K562 (cell line): ENCODE measurements at regions not wholly inside any gene's neighbourhood (a gene's known extent, or its start where the extent isn't known, plus 50 kb on each side); places are given as distances from the start of the nearest gene placed in this dataset.

ENCODE experiments used
- ATAC-seq: fragments of 200-7000 bp; cut with Tn5 transposase; 3 replicates; pipeline ENCODE4 v1.9.1; 2020; ENCODE audit warnings: moderate library complexity
- BruUV-seq: library from RNA; stranded (reverse); fragments of 400-500 nt; replicated peaks from 2 replicates; lab custom pipeline; 2021; lab: Mats Ljungman, UMichigan
- CTCF ChIA-PET: fragments of 300-600 bp; formaldehyde crosslinking; extraction: SDS; loops from one replicate; lab custom pipeline; 2021; ENCODE audit warnings: low intra/inter-chr PET ratio; lab: Yijun Ruan, JAX
- POLR2A ChIA-PET: fragments of 300-600, 350-650 bp; sonication (Branson Sonifier 250); formaldehyde crosslinking; extraction: SDS; loops from one replicate; lab custom pipeline; 2021; ENCODE audit warnings: antibody characterized with exemption, inconsistent platforms; lab: Yijun Ruan, JAX
- DNase-seq, 4 experiments: peaks; one replicate each; pipeline versions ENCODE4 v3.0.0 to v3.0.0-alpha.2; 2011 to 2018; ENCODE audit warnings: low spot score in 3 of 4, mixed read lengths in 3 of 4; ENCODE audit errors: extremely low read depth in 1 of 4
- FAIRE-seq: peaks from 2 replicates; lab custom pipeline; 2011; peaks lifted over from hg19 to GRCh38; lab: Jason Lieb, UNC
- H2AFZ ChIP-seq: 2 replicates; pipeline ENCODE4 v1.6.0; 2011; ENCODE audit warnings: low read depth, low read length, control low read depth, inconsistent platforms
- H3K27ac ChIP-seq: fragments of 200-600 bp; 3 replicates; pipeline ENCODE4 v1.8.0; 2011; ENCODE audit warnings: low read depth, mild to moderate bottlenecking, control low read depth, inconsistent platforms, low read length, moderate library complexity, mixed read lengths; ENCODE audit errors: extremely low read depth
- H3K27me3 ChIP-seq, 2 experiments: fragments of 300-600 bp in 1 of 2; 2 replicates in 1 of 2; 3 replicates in 1 of 2; pipeline versions ENCODE4 v1.6.0 to v1.8.0; 2011; ENCODE audit warnings: inconsistent platforms in 2 of 2, low read length in 2 of 2, mild to moderate bottlenecking in 1 of 2, mixed read lengths in 1 of 2, moderate library complexity in 1 of 2; ENCODE audit not compliant: control insufficient read depth in 2 of 2, insufficient read depth in 2 of 2
- H3K36me3 ChIP-seq: fragments of 300-600 bp; 3 replicates; pipeline ENCODE4 v1.8.0; 2011; ENCODE audit warnings: mild to moderate bottlenecking, low read length, inconsistent platforms; ENCODE audit not compliant: control insufficient read depth, insufficient read depth
- H3K4me1 ChIP-seq, 2 experiments: fragments of 200-600 bp in 1 of 2; replicated peaks in 1 of 2; 2 replicates in 1 of 2; 3 replicates in 1 of 2; pipeline versions ENCODE4 v1.5.1 to v1.8.0; 2011; ENCODE audit warnings: inconsistent platforms in 2 of 2, low read length in 2 of 2, mild to moderate bottlenecking in 1 of 2, mixed read lengths in 1 of 2, moderate library complexity in 1 of 2; ENCODE audit not compliant: control insufficient read depth in 2 of 2, insufficient read depth in 2 of 2
- H3K4me2 ChIP-seq: 2 replicates; pipeline ENCODE4 v1.6.1; 2011; ENCODE audit warnings: low read length, control low read depth, inconsistent platforms, mixed read lengths; ENCODE audit not compliant: insufficient read depth
- H3K4me3 ChIP-seq: fragments of 200-600 bp; sonication (generic), shearing (Covaris generic); 2 replicates; pipeline ENCODE4 v1.5.1; 2016; ENCODE audit warnings: control low read depth, inconsistent platforms
- H3K79me2 ChIP-seq: fragments of 200-600 bp; 3 replicates; pipeline ENCODE4 v1.8.0; 2011; ENCODE audit warnings: low read length, inconsistent platforms; ENCODE audit not compliant: control insufficient read depth, insufficient read depth
- H3K9ac ChIP-seq, 2 experiments: 2 replicates each; pipeline versions ENCODE4 v1.6.0 to v1.6.1; 2011; ENCODE audit warnings: low read depth in 2 of 2, low read length in 2 of 2, control low read depth in 1 of 2, inconsistent platforms in 1 of 2, mild to moderate bottlenecking in 1 of 2, mixed read lengths in 1 of 2; ENCODE audit not compliant: insufficient read depth in 1 of 2
- H3K9me1 ChIP-seq: one replicate; pipeline ENCODE4 v1.6.0; 2011; ENCODE audit warnings: inconsistent platforms, mild to moderate bottlenecking, low read length, moderate library complexity; ENCODE audit not compliant: control insufficient read depth, insufficient read depth
- H3K9me3 ChIP-seq: replicated peaks from 2 replicates; pipeline ENCODE4 v1.5.1; 2011; ENCODE audit warnings: low read depth, low read length, inconsistent platforms; ENCODE audit not compliant: control insufficient read depth, insufficient read depth
- H4K20me1 ChIP-seq: replicated peaks from 2 replicates; pipeline ENCODE4 v1.6.1; 2011; ENCODE audit warnings: low read length, inconsistent platforms, mixed read lengths; ENCODE audit not compliant: control insufficient read depth, insufficient read depth
- ARID3B ChIP-seq: fragments of 250-450 bp; sonication (Bioruptor Pico); IDR thresholded peaks from 2 replicates; pipeline ENCODE4 v1.4.0; 2020; ENCODE audit warnings: borderline replicate concordance
- CTCFL ChIP-seq: IDR thresholded peaks from 2 replicates; pipeline ENCODE4 v1.6.1; 2011; ENCODE audit warnings: borderline replicate concordance, low read depth, mild to moderate bottlenecking, moderate library complexity, low read length; ENCODE audit not compliant: insufficient read depth, poor library complexity, severe bottlenecking
- DMBX1 ChIP-seq: fragments of 250-450 bp; sonication (Bioruptor Pico); IDR thresholded peaks from 2 replicates; pipeline ENCODE4 v1.8.0; 2022; ENCODE audit warnings: inconsistent platforms, mild to moderate bottlenecking, moderate library complexity, borderline replicate concordance
- ETV5 ChIP-seq: sonication (generic); formaldehyde crosslinking; IDR thresholded peaks from 2 replicates; pipeline ENCODE4 v1.4.0; 2020; ENCODE audit warnings: low read depth, mild to moderate bottlenecking, missing genetic modification reagents
- IRF2 ChIP-seq: sonication (generic); formaldehyde crosslinking; IDR thresholded peaks from 2 replicates; pipeline ENCODE4 v1.8.1; 2022; ENCODE audit warnings: mild to moderate bottlenecking, missing genetic modification reagents
- JUND ChIP-seq, 2 experiments: IDR thresholded peaks; 2 replicates in 1 of 2; 3 replicates in 1 of 2; pipeline ENCODE4 v1.6.1; 2011; ENCODE audit warnings: borderline replicate concordance in 2 of 2, low read depth in 2 of 2, low read length in 2 of 2, improper control_type of control experiment in 1 of 2, missing biosample characterization in 1 of 2, missing genetic modification characterization in 1 of 2, missing genetic modification reagents in 1 of 2
- KHSRP ChIP-seq: fragments of 450-650 bp; IDR thresholded peaks from 2 replicates; pipeline ENCODE4 v1.6.1; 2017
- RHOXF2B ChIP-seq: fragments of 250-450 bp; sonication (Bioruptor Pico); conservative IDR thresholded peaks from 2 replicates; pipeline ENCODE4 v1.5.1; 2021
- SAFB ChIP-seq: fragments of 200-400 bp; formaldehyde crosslinking; IDR thresholded peaks from 2 replicates; pipeline ENCODE4 v1.6.1; 2017; ENCODE audit warnings: low read depth, low read length, borderline replicate concordance
- SNRNP70 ChIP-seq: fragments of 200-400 bp; formaldehyde crosslinking; optimal IDR thresholded peaks from 2 replicates; pipeline ENCODE3; 2017; ENCODE audit warnings: low read depth, low read length
- TAF1 ChIP-seq: IDR thresholded peaks from 2 replicates; pipeline ENCODE4 v1.6.1; 2011; ENCODE audit warnings: mild to moderate bottlenecking, low read length, moderate library complexity; ENCODE audit not compliant: insufficient read depth, control insufficient read depth, severe bottlenecking; ENCODE audit errors: extremely low read depth
- THAP12 ChIP-seq: fragments of 250-450 bp; sonication (Bioruptor Pico); IDR thresholded peaks from 2 replicates; pipeline ENCODE4 v1.9.0; 2021; ENCODE audit warnings: mild to moderate bottlenecking, inconsistent platforms
- ZNF398 ChIP-seq: fragments of 250-450 bp; sonication (Bioruptor Pico); IDR thresholded peaks from 2 replicates; pipeline ENCODE4 v1.8.0; 2021; ENCODE audit warnings: moderate library complexity, mild to moderate bottlenecking, inconsistent platforms
- WGBS: fragments of 100-300 bp; shearing (Covaris generic); methylation state at CpG from one replicate; pipeline ENCODE4 v1.1.6; 2016; ENCODE audit warnings: low coverage, mixed read lengths; ENCODE audit not compliant: insufficient coverage; ENCODE audit errors: missing lambda C conversion rate; 5-methylcytosine and 5-hydroxymethylcytosine counted together
- in situ Hi-C: fragments of 300-500 bp; cut with MboI; formaldehyde crosslinking; loops from 4 replicates; pipeline ENCODE4 v1.15.0; 2018; ENCODE audit warnings: inconsistent platforms, mixed read lengths
- intact Hi-C: fragments of 100-400 bp; cut with micrococcal nuclease; formaldehyde crosslinking; loops from 2 replicates; pipeline ENCODE4 v1.14.2; 2022

GRCh38 chr16:73412416-73412815 is 364.5 kb upstream of the ZFHX3 start:
- ChIA-PET POLR2A (no interaction called here), CTCF (no interaction called here)
- BruUV-seq: no TSS peak
- WGBS: 3% methylated on average over 5 of the region's 7 CpGs
- in situ Hi-C loops: no loop called here
- no peak overlapping the region for H2AFZ ChIP-seq
- intact Hi-C loops: no loop called here
- ATAC-seq (no peak), FAIRE-seq (no peak), DNase-seq (no peak)
- H3K36me3 ChIP-seq: no peaks in the 10 kb centered on the region
- no peak overlapping the region for H3K4me2 ChIP-seq
- no peak overlapping the region for H3K27ac ChIP-seq
- H3K9ac ChIP-seq: no peak overlapping the region
- H3K4me3 ChIP-seq: no peak overlapping the region
- H3K9me1 ChIP-seq: no peaks in the 10 kb centered on the region
- H3K4me1 ChIP-seq: no peaks in the 10 kb centered on the region
- no peaks in the 10 kb centered on the region; a peak in 1 of 5 replicates for H3K27me3 ChIP-seq
- no peaks in the 10 kb centered on the region for H3K9me3 ChIP-seq
- no peaks in the 10 kb centered on the region for H4K20me1 ChIP-seq
- no peaks in the 10 kb centered on the region for H3K79me2 ChIP-seq
- TF ChIP-seq TAF1 (no peak), THAP12 (CRISPR knock-in tag) (no peak), KHSRP (no peak), ARID3B (CRISPR knock-in tag) (no peak), SNRNP70 (no peak), ZNF398 (CRISPR knock-in tag) (no peak), DMBX1 (CRISPR knock-in tag) (no peak), RHOXF2B (CRISPR knock-in tag) (no peak), SAFB (no peak), ETV5 (CRISPR knock-in tag) (no peak), CTCFL (no peak), JUND (IDR thresholded peaks at IDR 0.05; ENCODE audit: borderline replicate concordance, low read depth, low read length) (no peak), JUND (tag; IDR thresholded peaks at IDR 0.05; ENCODE audit: borderline replicate concordance, low read depth, low read length) (no peak), IRF2 (CRISPR knock-in tag) (no peak)
